HCT116 (cell line): ENCODE measurements at regions not wholly inside any gene's neighbourhood (a gene's known extent, or its start where the extent isn't known, plus 50 kb on each side); places are given as distances from the start of the nearest gene placed in this dataset.

ENCODE experiments used
- ATAC-seq: fragments of 200-7000 bp; cut with Tn5 transposase; 2 replicates; pipeline ENCODE4 v1.9.1; 2020; ENCODE audit warnings: mild to moderate bottlenecking, moderate library complexity
- BruUV-seq: library from RNA; stranded (reverse); fragments of 400-500 nt; replicated peaks from 2 replicates; lab custom pipeline; 2021; lab: Mats Ljungman, UMichigan
- CTCF ChIA-PET: fragments of 300-600 bp; sonication (Branson Sonifier 250); formaldehyde crosslinking; loops from one replicate; lab custom pipeline; 2021; ENCODE audit warnings: antibody characterized with exemption; lab: Charles Lee
- POLR2A ChIA-PET: fragments of 300-600, 350-600 bp; sonication (Branson Sonifier 250); formaldehyde crosslinking; loops from one replicate; lab custom pipeline; 2021; ENCODE audit warnings: antibody characterized with exemption; lab: Charles Lee
- RAD21 ChIA-PET, 2 experiments: fragments of 300-600 bp; sonication (Branson Sonifier 250); formaldehyde crosslinking; loops; one replicate each; lab custom pipeline; 2023; ENCODE audit warnings: low total read pairs in 2 of 2; ENCODE audit not compliant: uncharacterized antibody in 2 of 2, unreplicated experiment in 2 of 2, low non-redundant PET in 1 of 2; lab: Charles Lee
- DNase-seq: peaks from one replicate; pipeline ENCODE4 v3.0.0-alpha.2; 2010; ENCODE audit warnings: low read depth, low spot score
- H2AFZ ChIP-seq: fragments of 200-600 bp; shearing (Covaris generic), sonication (generic); 2 replicates; pipeline ENCODE4 v1.6.1; 2017; ENCODE audit warnings: low read depth, mixed run types, mixed read lengths, antibody characterized with exemption, low read length; ENCODE audit not compliant: poor library complexity, severe bottlenecking
- H3K27ac ChIP-seq: 2 replicates; pipeline ENCODE4 v1.5.1; 2012; ENCODE audit warnings: low read depth, low read length
- H3K27me3 ChIP-seq: fragments of 200-600 bp; sonication (generic); 2 replicates; pipeline ENCODE4 v1.6.1; 2016; ENCODE audit warnings: mixed run types, low read length, mixed read lengths; ENCODE audit not compliant: insufficient read depth
- H3K36me3 ChIP-seq, 2 experiments: fragments of 200-500 bp in 1 of 2; fragments of 200-600 bp in 1 of 2; sonication (Bioruptor generic) in 1 of 2; sonication (generic) in 1 of 2; 2 replicates each; pipeline versions ENCODE4 v1.5.1 to v1.6.1; 2014 to 2016; ENCODE audit warnings: low read length in 2 of 2, inconsistent platforms in 1 of 2, mixed read lengths in 1 of 2, mixed run types in 1 of 2; ENCODE audit not compliant: insufficient read depth in 2 of 2, control insufficient read depth in 1 of 2
- H3K4me1 ChIP-seq, 2 experiments: fragments of 200-600 bp in 1 of 2; sonication (generic) in 1 of 2; 2 replicates each; pipeline versions ENCODE4 v1.5.1 to v1.6.1; 2012 to 2017; ENCODE audit warnings: low read length in 2 of 2, inconsistent platforms in 1 of 2, mild to moderate bottlenecking in 1 of 2, mixed read lengths in 1 of 2, mixed run types in 1 of 2, moderate library complexity in 1 of 2; ENCODE audit not compliant: insufficient read depth in 2 of 2, control insufficient read depth in 1 of 2
- H3K4me2 ChIP-seq: fragments of 200-600 bp; sonication (generic); 2 replicates; pipeline ENCODE4 v1.6.1; 2017; ENCODE audit warnings: mixed run types, low read length, mixed read lengths
- H3K4me3 ChIP-seq, 2 experiments: fragments of 200-600 bp in 1 of 2; sonication (generic) in 1 of 2; replicated peaks in 1 of 2; 2 replicates each; pipeline ENCODE4 v1.5.1; 2011 to 2016; ENCODE audit warnings: low read length in 2 of 2, control low read depth in 1 of 2, low read depth in 1 of 2, mild to moderate bottlenecking in 1 of 2, mixed read lengths in 1 of 2, mixed run types in 1 of 2
- H3K79me2 ChIP-seq: fragments of 200-600 bp; sonication (generic); 2 replicates; pipeline ENCODE4 v1.6.1; 2017; ENCODE audit warnings: mild to moderate bottlenecking, mixed run types, low read length, moderate library complexity, mixed read lengths; ENCODE audit not compliant: insufficient read depth
- H3K9ac ChIP-seq: fragments of 200-600 bp; sonication (generic); 2 replicates; pipeline ENCODE4 v1.6.1; 2016; ENCODE audit warnings: low read length, mixed read lengths
- H3K9me2 ChIP-seq: fragments of 200-600 bp; sonication (generic), shearing (Covaris generic); 2 replicates; pipeline ENCODE4 v1.6.1; 2017; ENCODE audit warnings: mixed run types, mild to moderate bottlenecking, moderate library complexity; ENCODE audit not compliant: insufficient read depth
- H3K9me3 ChIP-seq, 2 experiments: fragments of 200-500 bp in 1 of 2; fragments of 200-600 bp in 1 of 2; sonication (Bioruptor generic) in 1 of 2; sonication (generic) in 1 of 2; 2 replicates each; pipeline ENCODE4 v1.6.1; 2014 to 2017; ENCODE audit warnings: low read length in 2 of 2, mixed read lengths in 2 of 2, inconsistent platforms in 1 of 2, low read depth in 1 of 2, mild to moderate bottlenecking in 1 of 2, mixed run types in 1 of 2, moderate library complexity in 1 of 2; ENCODE audit not compliant: control insufficient read depth in 1 of 2, insufficient read depth in 1 of 2
- H4K20me1 ChIP-seq: fragments of 200-600 bp; sonication (generic), shearing (Covaris generic); 2 replicates; pipeline ENCODE4 v1.6.1; 2017; ENCODE audit warnings: mixed run types, mild to moderate bottlenecking, moderate library complexity; ENCODE audit not compliant: insufficient read depth
- CBX3 ChIP-seq: IDR thresholded peaks from 2 replicates; pipeline ENCODE4 v1.6.1; 2012; ENCODE audit warnings: low read depth
- CEBPB ChIP-seq: IDR thresholded peaks from 2 replicates; pipeline ENCODE4 v1.6.1; 2012; ENCODE audit warnings: low read depth
- FOSL1 ChIP-seq: IDR thresholded peaks from 2 replicates; pipeline ENCODE4 v1.6.1; 2012; ENCODE audit warnings: low read depth
- SIN3A ChIP-seq: IDR thresholded peaks from 2 replicates; pipeline ENCODE4 v1.6.1; 2012; ENCODE audit warnings: low read depth
- SP1 ChIP-seq: IDR thresholded peaks from 2 replicates; pipeline ENCODE4 v1.6.1; 2012; ENCODE audit warnings: low read depth
- TCF7L2 ChIP-seq: IDR thresholded peaks from 2 replicates; pipeline ENCODE4 v1.7.0; 2011; ENCODE audit warnings: borderline replicate concordance, inconsistent platforms; ENCODE audit not compliant: insufficient read depth, insufficient read length; ENCODE audit errors: extremely low read depth
- intact Hi-C: fragments of 100-400 bp; cut with micrococcal nuclease; formaldehyde crosslinking; loops from 2 replicates; pipeline ENCODE4 v1.10.0; 2022

DNA sequence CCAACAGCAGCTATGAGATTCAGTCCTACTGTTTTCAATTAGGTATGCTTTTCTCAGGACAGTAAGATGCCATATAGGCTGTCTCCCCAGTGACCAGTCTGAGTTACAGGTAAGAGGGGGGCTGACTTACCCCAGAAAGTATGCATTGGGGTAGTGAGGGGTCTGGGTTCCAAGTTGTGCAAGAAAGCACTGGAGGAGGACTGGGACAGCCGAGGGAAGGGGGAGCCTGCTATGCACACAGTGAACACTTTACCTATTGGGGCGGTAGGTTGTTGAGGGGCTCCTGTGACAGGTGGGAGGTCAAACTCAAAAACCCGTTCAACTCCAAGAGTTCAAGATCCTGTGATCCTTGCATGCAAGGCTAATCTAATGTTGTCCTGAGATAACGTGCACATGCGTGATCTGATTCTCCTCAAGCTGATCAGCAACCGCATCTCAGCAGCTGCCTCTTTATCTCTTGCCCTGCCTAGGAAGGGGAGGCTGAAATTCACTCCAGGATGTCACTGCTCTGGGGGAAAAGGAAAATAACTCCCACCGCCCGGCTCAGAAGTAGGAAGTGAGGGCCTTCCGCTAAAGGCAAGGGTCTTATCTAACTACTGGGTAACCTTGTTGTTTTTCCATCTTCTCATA is 108.8 kb upstream of the KIT start:
- Histone ChIP-seq H3K4me3 (no peak overlapping the region), H3K27me3 (peaks cover 25% of the 10 kb centered on the region), H3K9me2 (no peaks in the 10 kb centered on the region), H3K4me2 (no peak overlapping the region), H3K9ac (no peak overlapping the region), H3K27ac (no peak overlapping the region), H3K36me3 (no peaks in the 10 kb centered on the region), H3K4me1 (no peaks in the 10 kb centered on the region), H4K20me1 (no peaks in the 10 kb centered on the region), H2AFZ (no peak overlapping the region), H3K79me2 (no peaks in the 10 kb centered on the region), H3K9me3 (no peaks in the 10 kb centered on the region)
- BruUV-seq: no TSS peak
- TF ChIP-seq CBX3 (no peak), SP1 (no peak), SIN3A (no peak), FOSL1 (no peak)
- RAD21 ChIA-PET: no interaction called here
- DNase-seq: no peak
- ATAC-seq: no peak
- CTCF ChIA-PET: no interaction called here
- POLR2A ChIA-PET: no interaction called here
- intact Hi-C loops: no loop called here

DNA sequence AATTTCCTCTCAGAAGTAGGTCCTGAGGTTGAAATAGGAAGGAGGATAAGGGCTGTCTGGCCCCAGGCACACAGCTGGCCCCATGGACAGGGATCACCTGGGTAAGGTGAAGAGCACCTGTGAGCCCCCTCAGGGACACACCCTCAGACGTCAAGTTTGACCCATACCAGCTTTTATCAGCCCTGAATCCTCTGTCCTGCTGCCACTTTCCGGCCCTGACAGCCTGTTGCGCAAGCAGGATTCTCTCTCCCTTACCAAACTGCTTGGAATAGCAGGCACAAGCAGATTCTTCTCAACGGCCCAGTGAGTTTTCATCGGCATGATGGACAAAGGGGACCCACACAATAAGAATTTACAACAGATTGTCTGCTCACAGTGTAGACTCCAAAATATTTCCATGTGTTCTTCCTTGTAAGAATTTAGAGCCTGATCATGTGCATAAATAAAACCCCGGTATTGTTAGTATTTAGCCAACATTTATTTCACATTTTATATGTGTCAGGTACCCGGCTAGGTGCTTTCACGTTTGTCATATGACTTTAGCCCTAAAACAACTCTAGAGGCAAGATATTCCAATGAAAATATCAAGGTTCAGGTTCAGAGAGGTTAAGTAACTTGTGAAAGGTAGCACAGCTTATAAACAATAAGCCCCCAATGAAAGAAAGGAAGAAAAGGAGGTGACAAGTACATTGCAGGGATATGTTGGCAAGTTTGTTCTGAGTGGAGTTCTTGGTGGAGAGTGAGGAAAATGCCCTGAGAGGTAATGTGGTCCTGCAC is 107.2 kb upstream of the KIT start:
- Histone ChIP-seq H3K27me3 (peaks cover 24% of the 10 kb centered on the region), H2AFZ (no peak overlapping the region), H3K79me2 (no peaks in the 10 kb centered on the region), H3K9me2 (no peaks in the 10 kb centered on the region), H3K4me2 (no peak overlapping the region), H3K9ac (no peak overlapping the region), H4K20me1 (no peaks in the 10 kb centered on the region), H3K4me1 (no peaks in the 10 kb centered on the region), H3K27ac (no peak overlapping the region), H3K9me3 (no peaks in the 10 kb centered on the region), H3K36me3 (no peaks in the 10 kb centered on the region), H3K4me3 (no peak overlapping the region)
- ChIA-PET RAD21 (no interaction called here), CTCF (no interaction called here), POLR2A (no interaction called here)
- TF ChIP-seq CEBPB (peak; percentile 46; the same call in 1 of the 2 replicates), TCF7L2 (no peak)
- DNase-seq (no peak), ATAC-seq (no peak)
- intact Hi-C loops: no loop called here
- BruUV-seq: no TSS peak
